Memory B cell (primary cell): ENCODE measurements at regions not wholly inside any gene's neighbourhood (a gene's known extent, or its start where the extent isn't known, plus 50 kb on each side); places are given as distances from the start of the nearest gene placed in this dataset.

Experiments used
- ATAC-seq: fragments of 150-1000 bp; cut with Tn5 transposase; 2 replicates; pipeline ENCODE4 v1.10.0; 2021; ENCODE audit warnings: low read depth, mild to moderate bottlenecking, moderate library complexity
- DNase-seq, 2 donors: peaks; one replicate each; pipeline ENCODE4 v3.0.0; 2022; ENCODE audit warnings: low spot score in 2 of 2
- H3K27ac Mint-ChIP-seq: one replicate; pipeline ENCODE4 v1.8.0; 2022; ENCODE audit warnings: mild to moderate bottlenecking, moderate library complexity, mixed read lengths
- H3K27me3 Mint-ChIP-seq: one replicate; pipeline ENCODE4 v1.8.0; 2022; ENCODE audit warnings: mixed read lengths
- H3K36me3 Mint-ChIP-seq: one replicate; pipeline ENCODE4 v1.8.0; 2022; ENCODE audit warnings: mild to moderate bottlenecking, mixed read lengths
- H3K4me1 Mint-ChIP-seq: one replicate; pipeline ENCODE4 v1.8.0; 2022; ENCODE audit warnings: mixed read lengths
- H3K4me3 Mint-ChIP-seq: one replicate; pipeline ENCODE4 v1.8.0; 2022; ENCODE audit warnings: mild to moderate bottlenecking, moderate library complexity, mixed read lengths
- H3K9me3 Mint-ChIP-seq: one replicate; pipeline ENCODE4 v1.8.0; 2022; ENCODE audit warnings: mixed read lengths

DNA sequence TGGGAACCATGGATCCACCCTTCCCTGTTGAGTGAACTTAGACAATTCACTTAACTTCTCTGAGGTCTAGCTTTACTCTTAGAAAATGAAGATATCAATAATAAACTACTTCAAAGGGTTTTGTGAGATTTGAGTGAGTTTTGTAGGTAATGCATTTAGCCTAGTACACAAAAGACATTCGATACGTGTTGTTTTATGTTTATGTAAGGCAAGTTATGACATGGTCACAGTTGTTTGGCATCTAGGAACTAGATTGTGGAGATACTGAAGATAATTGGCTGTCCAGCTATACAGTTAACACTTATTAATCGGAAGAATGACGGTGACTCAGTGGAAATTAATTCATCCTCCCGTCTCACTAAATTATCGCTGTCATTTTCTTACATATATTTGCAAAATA is 1781.1 kb upstream of the TENM3 start:
- H3K27me3 Mint-ChIP-seq = no peaks in the 10 kb centered on the region
- no peak for DNase-seq
- H3K36me3 Mint-ChIP-seq = no peaks in the 10 kb centered on the region
- peaks cover 3% of the 10 kb centered on the region for H3K9me3 Mint-ChIP-seq
- no peak overlapping the region for H3K4me3 Mint-ChIP-seq
- ATAC-seq = no peak
- H3K4me1 Mint-ChIP-seq = no peaks in the 10 kb centered on the region
- H3K27ac Mint-ChIP-seq = no peak overlapping the region

DNA sequence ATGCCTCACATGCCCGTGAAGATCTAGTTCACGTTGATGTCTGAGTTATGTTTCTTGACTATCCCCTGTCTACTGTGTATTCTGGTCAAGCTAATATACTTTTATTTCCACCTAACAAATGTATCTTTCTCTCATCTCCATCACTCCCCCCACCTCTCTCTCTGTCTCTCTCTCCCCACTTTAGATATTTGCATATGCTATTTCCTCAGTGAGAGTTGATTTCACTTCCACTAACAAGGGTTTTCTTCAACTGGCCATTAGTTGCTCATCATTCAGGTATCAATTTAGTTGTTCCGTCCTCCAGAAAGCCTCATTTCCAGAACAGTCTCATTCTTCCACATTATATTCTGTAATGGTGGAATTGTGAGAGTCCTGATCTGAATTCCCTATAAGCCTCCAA is 1777.8 kb upstream of the TENM3 start:
- H3K36me3 Mint-ChIP-seq = no peaks in the 10 kb centered on the region
- ATAC-seq (no peak), DNase-seq (no peak)
- no peaks in the 10 kb centered on the region for H3K4me1 Mint-ChIP-seq
- no peak overlapping the region for H3K4me3 Mint-ChIP-seq
- H3K27ac Mint-ChIP-seq = no peak overlapping the region
- H3K9me3 Mint-ChIP-seq = peaks cover 2% of the 10 kb centered on the region
- H3K27me3 Mint-ChIP-seq = no peaks in the 10 kb centered on the region

DNA sequence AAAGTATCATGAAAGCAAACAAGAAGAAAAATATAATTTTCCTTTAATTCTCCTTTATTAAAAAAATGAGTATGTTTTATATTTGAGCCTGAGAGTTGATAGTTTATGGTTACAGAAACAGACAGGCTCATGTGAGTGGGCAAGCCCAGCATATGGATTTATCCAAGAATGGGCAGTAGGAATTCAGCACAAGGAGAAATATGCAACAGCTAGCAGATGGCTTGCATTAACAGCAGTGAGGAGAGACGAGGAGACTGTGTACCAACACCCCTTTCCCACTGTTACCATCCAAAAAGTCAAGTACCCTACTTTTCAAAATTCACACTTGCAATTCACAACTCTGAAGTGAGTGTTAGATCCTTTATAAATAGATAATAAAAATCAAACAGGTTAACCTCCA is 1760.2 kb upstream of the TENM3 start:
- Mint-ChIP-seq H3K27me3 (no peaks in the 10 kb centered on the region), H3K27ac (no peak overlapping the region), H3K36me3 (no peaks in the 10 kb centered on the region), H3K4me3 (no peak overlapping the region), H3K4me1 (no peaks in the 10 kb centered on the region), H3K9me3 (peaks cover 1% of the 10 kb centered on the region)
- ATAC-seq = no peak
- no peak for DNase-seq

DNA sequence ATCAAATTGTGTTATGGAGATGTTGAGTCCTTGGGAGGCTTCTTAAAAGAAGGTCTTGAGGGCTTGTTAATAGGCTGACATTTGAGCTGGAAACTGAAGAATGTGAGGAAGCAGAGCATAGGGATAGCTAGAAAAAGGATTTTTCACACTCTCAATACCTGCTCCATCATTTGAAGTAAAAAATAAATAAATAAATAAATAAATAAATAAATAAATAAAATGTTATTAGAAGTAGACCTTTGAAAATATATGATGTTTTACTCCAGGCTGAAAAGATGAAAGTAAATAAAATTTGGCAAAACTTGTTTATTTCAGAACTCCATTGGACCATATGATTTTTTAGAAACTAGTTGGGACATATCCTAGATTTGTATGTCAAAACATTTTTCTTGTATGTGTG is 1757.8 kb upstream of the TENM3 start:
- no peak for DNase-seq
- Mint-ChIP-seq H3K4me3 (no peak overlapping the region), H3K4me1 (no peaks in the 10 kb centered on the region)

DNA sequence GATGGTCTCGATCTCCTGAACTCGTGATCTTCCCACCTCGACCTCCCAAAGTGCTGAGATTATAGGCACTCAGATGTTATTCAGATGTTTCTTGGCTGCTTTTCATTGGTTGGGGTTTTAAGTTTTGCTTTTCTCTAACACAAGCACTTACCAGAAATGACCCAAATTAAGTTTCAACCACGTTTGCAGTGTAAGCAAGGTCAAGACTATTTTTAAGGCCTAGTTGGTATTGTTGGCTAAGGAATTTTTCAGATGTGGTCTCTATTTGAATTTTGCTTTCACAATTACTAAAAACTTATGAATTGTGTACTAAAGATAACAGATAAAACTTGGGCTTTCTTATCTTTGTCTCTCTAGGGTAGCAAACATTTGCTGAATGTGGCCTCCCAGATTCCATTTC is 1756.9 kb upstream of the TENM3 start:
- H3K27ac Mint-ChIP-seq = no peak overlapping the region
- DNase-seq (no peak), ATAC-seq (no peak)
- H3K4me3 Mint-ChIP-seq = no peak overlapping the region
- H3K36me3 Mint-ChIP-seq = no peaks in the 10 kb centered on the region
- H3K9me3 Mint-ChIP-seq = peaks cover 1% of the 10 kb centered on the region
- no peaks in the 10 kb centered on the region for H3K27me3 Mint-ChIP-seq
- H3K4me1 Mint-ChIP-seq = no peaks in the 10 kb centered on the region

More for the DNA sequence above, 1757.8 kb upstream of the TENM3 start:
- Mint-ChIP-seq H3K9me3 (peaks cover 1% of the 10 kb centered on the region), H3K36me3 (no peaks in the 10 kb centered on the region), H3K27ac (no peak overlapping the region), H3K27me3 (no peaks in the 10 kb centered on the region)
- ATAC-seq = no peak

DNA sequence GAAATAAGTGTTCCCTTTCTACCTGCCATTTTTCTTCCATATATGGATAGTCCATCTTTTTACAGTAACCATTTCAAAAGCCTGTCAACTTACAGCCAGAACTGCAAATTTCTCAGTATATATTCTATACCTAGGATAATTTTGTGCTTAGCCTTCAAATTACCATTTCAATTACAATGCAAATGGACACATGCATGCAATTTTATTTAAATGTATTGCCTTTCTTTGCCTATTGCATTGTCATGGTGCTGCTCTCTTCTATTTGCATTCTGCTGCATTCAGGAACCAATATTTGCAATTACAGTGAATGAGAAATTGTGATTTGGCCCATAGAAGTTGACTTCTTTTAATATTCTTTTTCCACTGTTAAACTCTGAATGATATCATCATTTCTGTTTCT is 1753.4 kb upstream of the TENM3 start:
- Mint-ChIP-seq H3K27ac (no peak overlapping the region), H3K4me3 (no peak overlapping the region), H3K9me3 (peaks cover 2% of the 10 kb centered on the region), H3K4me1 (no peaks in the 10 kb centered on the region), H3K27me3 (no peaks in the 10 kb centered on the region), H3K36me3 (no peaks in the 10 kb centered on the region)
- DNase-seq (no peak), ATAC-seq (no peak)

DNA sequence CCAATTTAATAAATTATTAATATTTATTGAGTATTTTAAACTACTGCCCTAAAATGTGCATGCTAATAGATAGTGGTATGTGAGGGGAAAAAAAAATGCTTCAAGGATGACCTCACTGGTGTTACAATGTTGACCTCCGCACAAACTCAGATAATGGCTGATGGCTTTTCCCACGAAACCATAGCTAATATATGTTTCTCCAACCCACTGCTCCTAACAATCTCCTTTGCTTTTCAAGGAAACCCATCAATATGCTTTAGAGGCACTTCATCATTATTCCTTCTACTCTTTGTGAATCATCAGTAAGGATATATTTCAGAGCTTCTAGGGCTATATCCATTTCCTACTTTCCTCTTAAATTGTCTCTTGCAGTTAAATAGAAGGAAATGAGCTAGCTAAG is 1752.0 kb upstream of the TENM3 start:
- no peaks in the 10 kb centered on the region for H3K4me1 Mint-ChIP-seq
- H3K27ac Mint-ChIP-seq = no peak overlapping the region
- no peak for DNase-seq
- peaks cover 2% of the 10 kb centered on the region for H3K9me3 Mint-ChIP-seq
- ATAC-seq = no peak
- no peak overlapping the region for H3K4me3 Mint-ChIP-seq
- H3K27me3 Mint-ChIP-seq = no peaks in the 10 kb centered on the region
- no peaks in the 10 kb centered on the region for H3K36me3 Mint-ChIP-seq

DNA sequence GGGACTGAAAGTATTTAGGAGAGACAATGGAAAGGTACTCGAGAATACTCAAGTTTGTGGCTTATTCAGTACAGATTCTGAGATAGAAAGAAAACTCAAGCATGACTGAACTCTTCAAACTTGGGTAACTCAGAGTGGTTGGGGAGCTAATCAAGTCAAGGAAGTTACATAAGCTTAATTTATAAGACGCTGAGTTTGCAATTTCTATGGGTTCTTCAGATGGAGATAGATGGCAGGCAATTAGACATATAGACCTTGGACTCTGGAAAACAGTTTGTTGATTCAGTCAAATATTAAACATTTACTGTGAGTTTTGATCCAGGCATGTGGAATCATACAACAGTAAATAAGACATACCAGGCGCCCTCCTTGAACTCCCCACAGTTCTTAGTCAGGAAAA is 1749.9 kb upstream of the TENM3 start:
- H3K9me3 Mint-ChIP-seq = peaks cover 6% of the 10 kb centered on the region
- H3K4me3 Mint-ChIP-seq = no peak overlapping the region
- no peaks in the 10 kb centered on the region for H3K27me3 Mint-ChIP-seq
- ATAC-seq (no peak), DNase-seq (no peak)
- H3K36me3 Mint-ChIP-seq = no peaks in the 10 kb centered on the region
- no peaks in the 10 kb centered on the region for H3K4me1 Mint-ChIP-seq
- no peak overlapping the region for H3K27ac Mint-ChIP-seq

DNA sequence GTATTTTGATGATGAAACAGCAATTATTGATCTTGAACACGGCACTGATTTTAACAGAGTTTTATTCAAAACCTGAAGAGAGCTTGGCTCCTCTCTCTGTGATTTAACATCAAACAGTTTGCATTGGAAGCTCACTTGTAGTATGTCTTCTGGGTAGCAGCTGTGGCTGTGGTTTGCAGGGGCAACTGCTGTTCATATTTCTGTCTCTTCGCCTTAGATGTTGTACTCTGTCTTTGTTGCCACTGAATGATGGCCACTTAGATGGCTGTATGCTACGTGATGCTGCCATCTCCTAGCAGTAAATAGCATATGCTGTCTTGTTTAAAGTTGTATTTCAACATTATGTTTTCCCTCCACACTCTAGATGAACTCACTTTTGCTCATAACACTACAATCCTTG is 1743.0 kb upstream of the TENM3 start:
- ATAC-seq = no peak
- Mint-ChIP-seq H3K36me3 (no peaks in the 10 kb centered on the region), H3K27ac (no peak overlapping the region), H3K27me3 (no peaks in the 10 kb centered on the region), H3K4me1 (no peaks in the 10 kb centered on the region), H3K9me3 (peaks cover 9% of the 10 kb centered on the region), H3K4me3 (no peak overlapping the region)
- no peak for DNase-seq

DNA sequence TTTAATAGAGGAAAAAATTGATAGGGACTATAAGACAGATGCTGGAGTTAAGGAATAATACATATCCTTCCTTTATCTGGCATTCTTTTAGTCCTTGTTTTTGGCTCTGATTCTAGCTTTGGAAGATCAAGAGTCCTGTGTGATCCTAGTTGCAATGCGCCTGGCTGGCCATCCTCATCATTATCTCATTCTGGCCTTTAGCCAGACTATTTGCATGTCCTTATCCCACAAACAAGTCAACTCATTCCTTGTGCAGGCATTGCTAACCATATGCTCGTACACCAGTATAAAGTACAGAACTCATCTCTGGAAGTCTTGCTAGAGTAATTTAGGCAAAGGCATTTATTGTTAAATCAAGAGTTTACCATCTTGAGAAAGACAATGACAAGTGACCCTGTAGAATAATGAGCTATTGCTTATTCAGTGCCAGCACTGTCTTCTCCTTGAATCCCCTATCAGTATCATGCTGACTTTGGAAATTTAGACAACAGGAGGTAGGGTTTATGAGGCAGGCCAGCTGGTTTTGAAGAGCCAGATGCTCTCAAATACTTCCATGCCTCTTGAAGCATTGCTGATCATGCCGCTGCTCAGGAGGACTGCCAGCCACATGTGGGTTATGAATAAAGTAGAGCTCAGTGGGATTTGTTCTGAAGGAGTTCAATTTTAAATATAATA is 1730.3 kb upstream of the TENM3 start:
- Mint-ChIP-seq H3K36me3 (no peaks in the 10 kb centered on the region), H3K27me3 (no peaks in the 10 kb centered on the region), H3K4me3 (no peak overlapping the region), H3K27ac (no peak overlapping the region), H3K4me1 (no peaks in the 10 kb centered on the region), H3K9me3 (no peaks in the 10 kb centered on the region)
- no peak for DNase-seq
- ATAC-seq = no peak

DNA sequence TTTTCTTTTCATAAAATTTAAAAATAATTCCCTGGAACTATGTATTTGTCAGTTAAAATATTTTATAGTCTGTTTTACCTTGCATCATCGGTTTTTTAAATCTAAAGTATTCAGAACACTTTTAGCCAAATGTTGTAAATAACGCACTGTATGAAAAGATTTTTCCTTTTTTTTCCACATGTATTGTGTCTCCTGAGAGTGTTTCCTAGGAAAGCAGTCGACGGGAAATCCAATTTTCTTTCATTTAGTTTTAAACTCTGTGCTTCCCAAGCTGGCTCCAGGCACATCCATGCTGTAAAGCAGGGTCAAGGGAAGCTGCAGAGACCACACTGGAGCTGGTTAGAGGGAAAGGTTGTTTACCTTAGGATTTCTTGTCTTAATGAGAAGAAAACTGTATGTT is 1724.3 kb upstream of the TENM3 start:
- no peak for DNase-seq
- no peak overlapping the region for H3K27ac Mint-ChIP-seq
- no peaks in the 10 kb centered on the region for H3K4me1 Mint-ChIP-seq

DNA sequence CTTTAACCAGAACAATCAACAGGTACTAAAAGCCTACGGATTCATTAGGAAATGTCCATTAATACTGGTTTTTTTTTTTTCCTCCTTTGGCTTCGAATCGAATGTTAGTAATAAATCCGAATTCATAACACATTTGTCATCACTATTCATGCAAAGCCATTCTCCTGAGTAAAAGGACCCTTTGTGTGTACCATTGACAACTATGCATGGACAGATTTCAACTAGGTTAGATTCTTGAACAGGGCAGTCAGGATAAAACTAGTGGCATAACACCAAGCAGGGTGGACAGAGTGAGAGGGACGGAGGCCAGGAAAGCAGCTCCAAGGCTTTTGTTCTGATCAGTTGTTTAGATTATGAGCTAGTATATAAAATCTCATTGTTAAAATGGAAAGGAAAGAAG is 1722.0 kb upstream of the TENM3 start:
- Mint-ChIP-seq H3K4me1 (no peaks in the 10 kb centered on the region), H3K36me3 (no peaks in the 10 kb centered on the region), H3K9me3 (no peaks in the 10 kb centered on the region), H3K27me3 (no peaks in the 10 kb centered on the region), H3K27ac (no peak overlapping the region), H3K4me3 (no peak overlapping the region)
- ATAC-seq (no peak), DNase-seq (no peak)

More for the DNA sequence above, 1724.3 kb upstream of the TENM3 start:
- no peak overlapping the region for H3K4me3 Mint-ChIP-seq
- H3K27me3 Mint-ChIP-seq = no peaks in the 10 kb centered on the region
- H3K36me3 Mint-ChIP-seq = no peaks in the 10 kb centered on the region
- no peak for ATAC-seq
- H3K9me3 Mint-ChIP-seq = no peaks in the 10 kb centered on the region

DNA sequence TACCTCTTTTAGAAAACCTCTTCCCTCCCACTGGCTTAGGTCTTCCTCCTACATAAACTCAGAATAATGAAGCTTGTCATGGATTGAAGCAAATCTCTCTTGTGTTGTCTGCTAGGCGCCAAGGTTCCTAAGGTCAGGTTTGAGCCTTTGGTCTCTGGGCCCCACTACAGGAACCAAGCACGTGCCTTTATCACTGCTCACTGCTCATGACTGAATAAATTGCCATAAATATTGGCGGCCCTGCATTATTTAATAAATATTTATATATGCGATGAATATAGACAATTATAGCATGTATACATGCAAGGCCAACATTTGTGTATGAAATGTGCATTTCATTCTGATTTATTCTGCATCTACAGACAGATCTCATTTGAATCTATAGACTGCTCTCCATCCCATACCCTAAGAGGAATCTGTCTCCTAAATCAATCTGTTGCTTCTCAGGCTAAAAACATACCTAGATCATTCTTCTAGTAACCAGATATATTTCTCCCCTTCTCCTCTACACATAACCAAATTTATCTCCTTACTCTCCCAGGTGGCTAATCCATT is 1717.6 kb upstream of the TENM3 start:
- ATAC-seq = no peak
- Mint-ChIP-seq H3K36me3 (no peaks in the 10 kb centered on the region), H3K9me3 (no peaks in the 10 kb centered on the region)

DNA sequence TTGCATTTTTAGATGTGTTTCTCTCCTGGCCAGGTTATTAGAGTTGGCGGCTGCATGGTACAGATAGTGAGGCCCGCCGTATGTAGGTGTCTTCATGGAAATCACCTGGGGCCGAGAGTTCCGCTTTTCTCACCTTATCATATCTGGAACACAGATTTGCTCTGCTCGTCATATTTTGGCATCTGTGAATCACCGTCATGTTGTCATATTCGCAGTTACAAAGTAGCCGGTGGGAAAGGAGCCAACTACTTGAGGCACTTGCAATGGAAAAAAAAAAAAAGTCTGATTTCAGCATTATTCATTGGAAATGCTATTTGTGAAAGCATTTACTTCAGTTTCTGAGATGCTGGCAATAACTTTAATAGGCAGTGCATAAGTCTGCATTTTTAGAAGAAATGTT is 1715.2 kb upstream of the TENM3 start:
- no peaks in the 10 kb centered on the region for H3K36me3 Mint-ChIP-seq
- ATAC-seq (no peak), DNase-seq (no peak)
- no peaks in the 10 kb centered on the region for H3K9me3 Mint-ChIP-seq
- H3K27ac Mint-ChIP-seq = no peak overlapping the region
- no peak overlapping the region for H3K4me3 Mint-ChIP-seq
- no peaks in the 10 kb centered on the region for H3K4me1 Mint-ChIP-seq
- no peaks in the 10 kb centered on the region for H3K27me3 Mint-ChIP-seq

More for the DNA sequence above, 1717.6 kb upstream of the TENM3 start:
- H3K27ac Mint-ChIP-seq = no peak overlapping the region
- DNase-seq = no peak
- H3K4me1 Mint-ChIP-seq = no peaks in the 10 kb centered on the region
- no peaks in the 10 kb centered on the region for H3K27me3 Mint-ChIP-seq
- no peak overlapping the region for H3K4me3 Mint-ChIP-seq

DNA sequence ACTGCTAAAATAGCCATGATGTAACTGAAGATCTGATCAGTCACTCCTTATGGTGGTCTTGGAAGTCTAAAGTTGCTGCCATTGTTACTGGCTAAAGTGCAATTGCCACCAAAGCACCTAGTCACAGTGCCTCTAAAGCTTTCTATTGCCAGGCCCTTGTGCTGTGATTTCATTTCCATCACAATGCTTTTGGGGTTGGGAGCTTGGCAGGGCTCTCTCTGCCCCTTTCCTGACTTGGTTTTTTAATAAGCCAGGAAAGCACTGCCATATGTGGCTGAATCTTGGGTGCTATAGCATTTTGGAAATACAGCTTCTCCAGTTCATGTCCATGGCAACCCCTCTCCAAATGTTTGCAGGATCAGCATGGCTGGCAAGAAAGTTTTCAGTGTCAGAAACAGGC is 1712.4 kb upstream of the TENM3 start:
- DNase-seq (no peak), ATAC-seq (no peak)
- H3K27me3 Mint-ChIP-seq = no peaks in the 10 kb centered on the region
- H3K36me3 Mint-ChIP-seq = no peaks in the 10 kb centered on the region
- no peak overlapping the region for H3K27ac Mint-ChIP-seq
- H3K4me3 Mint-ChIP-seq = no peak overlapping the region
- no peaks in the 10 kb centered on the region for H3K9me3 Mint-ChIP-seq
- no peaks in the 10 kb centered on the region for H3K4me1 Mint-ChIP-seq
